Cardiac fibroblast (primary cell): ENCODE measurements at regions not wholly inside any gene's neighbourhood (a gene's known extent, or its start where the extent isn't known, plus 50 kb on each side); places are given as distances from the start of the nearest gene placed in this dataset.

Experiments used
- DNase-seq, 2 donors: peaks; one replicate each; pipeline versions ENCODE4 v3.0.0 to v3.0.0-alpha.2; 2010; ENCODE audit warnings: low read depth in 2 of 2
- H3K4me3 ChIP-seq, 2 donors: replicated peaks in 1 of 2; 1 replicate in 1 of 2; 2 replicates in 1 of 2; pipeline ENCODE4 v1.5.1; 2011; ENCODE audit warnings: low read depth in 2 of 2, low read length in 2 of 2, mild to moderate bottlenecking in 2 of 2, moderate library complexity in 1 of 2
- TF ChIP-seq, protein P1 (sequence below): IDR thresholded peaks from one replicate; pipeline ENCODE4 v1.5.1; 2011; ENCODE audit warnings: low read depth, mild to moderate bottlenecking, low read length, inconsistent platforms

DNA sequence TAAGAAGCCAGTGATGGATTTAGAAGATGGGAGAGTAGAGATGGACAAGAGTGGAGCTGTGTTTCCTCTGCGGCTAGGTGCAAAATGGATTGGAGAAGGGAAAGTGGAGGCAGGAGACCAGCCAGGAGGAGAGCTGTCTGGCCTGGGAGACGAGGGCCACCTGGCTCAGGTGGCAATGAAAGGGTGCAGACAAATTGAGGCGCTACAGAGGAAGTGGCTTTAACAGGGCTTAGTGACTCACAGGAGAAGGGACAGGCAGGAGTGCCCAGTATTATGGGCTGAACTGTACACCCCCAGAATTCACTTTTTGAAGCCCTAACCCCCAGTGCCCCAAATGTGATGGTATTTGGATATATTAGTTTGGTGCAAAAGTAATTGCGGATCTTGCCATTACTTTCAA lies 65.6 kb upstream of the DUSP5 start:
- no peak for DNase-seq
- TF ChIP-seq, protein P1, sequence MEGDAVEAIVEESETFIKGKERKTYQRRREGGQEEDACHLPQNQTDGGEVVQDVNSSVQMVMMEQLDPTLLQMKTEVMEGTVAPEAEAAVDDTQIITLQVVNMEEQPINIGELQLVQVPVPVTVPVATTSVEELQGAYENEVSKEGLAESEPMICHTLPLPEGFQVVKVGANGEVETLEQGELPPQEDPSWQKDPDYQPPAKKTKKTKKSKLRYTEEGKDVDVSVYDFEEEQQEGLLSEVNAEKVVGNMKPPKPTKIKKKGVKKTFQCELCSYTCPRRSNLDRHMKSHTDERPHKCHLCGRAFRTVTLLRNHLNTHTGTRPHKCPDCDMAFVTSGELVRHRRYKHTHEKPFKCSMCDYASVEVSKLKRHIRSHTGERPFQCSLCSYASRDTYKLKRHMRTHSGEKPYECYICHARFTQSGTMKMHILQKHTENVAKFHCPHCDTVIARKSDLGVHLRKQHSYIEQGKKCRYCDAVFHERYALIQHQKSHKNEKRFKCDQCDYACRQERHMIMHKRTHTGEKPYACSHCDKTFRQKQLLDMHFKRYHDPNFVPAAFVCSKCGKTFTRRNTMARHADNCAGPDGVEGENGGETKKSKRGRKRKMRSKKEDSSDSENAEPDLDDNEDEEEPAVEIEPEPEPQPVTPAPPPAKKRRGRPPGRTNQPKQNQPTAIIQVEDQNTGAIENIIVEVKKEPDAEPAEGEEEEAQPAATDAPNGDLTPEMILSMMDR = no peak
- no peak overlapping the region for H3K4me3 ChIP-seq

DNA sequence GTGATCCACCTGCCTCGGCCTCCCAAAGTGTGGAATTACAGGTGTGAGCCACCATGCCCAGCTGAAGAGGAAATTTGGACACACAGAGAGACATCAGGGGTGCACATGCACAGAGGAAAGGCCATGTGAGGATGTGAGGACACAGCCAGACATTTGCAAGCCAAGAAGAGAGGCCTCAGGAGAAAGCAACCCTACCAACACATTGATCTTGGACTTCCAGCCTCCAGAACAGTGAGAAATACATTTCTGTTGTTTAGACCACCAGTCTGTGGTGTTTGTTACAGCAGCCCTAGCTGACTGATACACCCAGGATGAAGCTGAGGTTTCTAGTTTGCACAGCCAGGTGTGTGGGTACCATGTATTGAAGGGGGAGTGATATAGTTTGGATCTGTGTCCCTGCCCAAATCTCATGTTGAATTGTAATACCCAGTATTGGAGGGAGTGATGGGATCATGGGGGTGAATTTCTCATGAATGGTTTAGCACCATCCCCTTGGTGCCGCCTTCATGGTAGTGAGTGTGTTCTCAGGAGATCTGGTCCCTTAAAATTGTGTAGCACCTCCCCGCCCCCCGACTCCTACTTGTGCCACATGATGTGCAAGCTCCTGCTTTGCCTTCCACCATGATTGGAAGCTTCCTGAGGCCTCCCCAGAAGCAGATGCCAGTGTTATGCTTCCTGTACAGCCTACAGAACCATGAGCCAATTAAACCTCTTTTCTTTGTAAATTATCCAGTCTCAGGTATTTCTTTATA lies 64.7 kb upstream of the DUSP5 start:
- DNase-seq = no peak
- H3K4me3 ChIP-seq = no peak overlapping the region
- TF ChIP-seq, protein P1 = no peak

DNA sequence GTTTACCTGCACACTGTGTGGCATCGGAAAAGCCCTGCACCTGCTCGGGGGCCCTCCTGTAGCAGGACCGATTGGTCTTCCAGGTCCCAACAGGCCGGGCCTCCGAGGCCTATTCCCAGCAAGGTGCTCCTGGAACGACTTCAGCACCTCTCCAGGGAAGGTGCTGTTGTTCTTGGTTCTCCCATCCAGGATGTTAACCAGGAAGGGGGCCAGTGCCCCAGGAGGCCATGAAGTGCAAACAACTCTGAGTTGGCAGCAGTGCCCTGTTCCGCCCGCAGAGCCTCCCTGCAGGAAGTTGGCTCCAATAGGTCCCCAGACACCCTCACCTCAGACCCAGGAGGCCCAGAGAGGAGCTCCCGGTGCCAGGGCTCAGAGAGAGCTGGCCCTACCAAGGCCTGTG lies 64.0 kb upstream of the DUSP5 start:
- H3K4me3 ChIP-seq = no peak overlapping the region
- TF ChIP-seq, protein P1 = no peak
- DNase-seq = no peak

DNA sequence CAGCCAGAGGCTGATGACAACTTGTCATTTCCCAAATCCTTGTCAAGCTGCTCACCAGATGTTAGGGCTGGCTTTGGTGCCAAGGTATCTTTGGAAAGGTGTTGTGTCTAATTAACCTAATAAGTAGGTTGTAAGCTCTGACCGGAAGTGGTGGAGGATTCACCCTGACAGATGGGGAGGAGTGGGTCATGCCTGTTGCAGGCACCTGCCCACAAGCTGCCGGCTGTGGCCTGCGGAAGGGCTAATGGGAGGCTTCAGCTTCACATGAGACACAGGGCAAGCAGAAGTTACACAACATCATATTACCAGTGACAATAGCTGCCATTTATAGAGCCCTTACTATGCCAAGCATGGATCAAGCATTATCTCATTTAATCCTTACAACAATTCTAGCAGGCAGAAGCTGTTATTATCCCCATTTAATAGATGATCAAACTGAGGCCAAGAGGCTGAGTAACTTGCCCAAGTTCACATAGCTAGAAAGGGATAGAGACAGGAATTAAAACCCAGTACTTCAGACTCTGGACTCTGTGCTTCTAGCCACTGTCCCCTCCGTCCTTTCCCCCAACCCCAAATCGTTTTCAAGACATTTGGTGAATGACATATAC lies 63.1 kb upstream of the DUSP5 start:
- no peak overlapping the region for H3K4me3 ChIP-seq

DNA sequence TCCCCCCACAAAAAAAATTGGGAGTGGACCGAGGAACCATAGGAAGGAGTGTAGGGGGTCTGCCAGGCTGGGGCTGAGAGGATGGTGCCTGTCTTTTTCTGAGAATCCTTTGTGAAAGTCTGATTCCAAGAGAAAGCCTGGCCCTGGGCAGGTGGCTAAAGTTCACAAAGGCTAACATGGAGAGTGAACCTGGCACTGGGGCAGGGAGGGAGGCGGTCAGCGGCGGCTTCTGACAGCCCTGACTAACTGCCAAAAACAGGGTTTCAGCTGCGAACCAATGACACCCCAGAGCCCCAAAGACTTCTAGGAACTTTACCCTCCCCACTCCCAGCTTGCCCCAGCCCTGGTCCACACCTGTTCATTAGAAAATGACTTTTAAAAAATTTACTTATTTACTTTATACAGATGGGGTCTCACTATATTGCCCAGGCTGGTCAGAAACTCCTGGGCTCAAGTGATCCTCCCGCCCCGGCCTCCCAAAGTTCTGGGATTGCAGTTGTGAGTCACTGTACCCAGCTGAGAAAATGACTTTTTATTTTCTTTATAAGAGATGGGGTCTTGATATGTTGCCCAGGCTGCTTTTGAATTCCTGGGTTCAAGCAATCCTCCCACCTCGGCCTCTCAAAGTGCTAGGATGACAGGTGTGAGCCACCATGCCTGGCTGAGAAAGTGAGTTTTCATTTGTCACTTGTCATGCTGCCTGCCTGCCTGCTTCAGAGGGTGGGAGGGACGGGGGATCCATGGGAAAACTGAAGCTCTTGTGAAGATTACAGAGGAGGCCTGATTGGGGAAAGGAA lies 61.0 kb upstream of the DUSP5 start:
- TF ChIP-seq, protein P1 = no peak
- DNase-seq = no peak
- no peak overlapping the region for H3K4me3 ChIP-seq

More for the DNA sequence above, 63.1 kb upstream of the DUSP5 start:
- no peak for DNase-seq
- TF ChIP-seq, protein P1 = no peak

DNA sequence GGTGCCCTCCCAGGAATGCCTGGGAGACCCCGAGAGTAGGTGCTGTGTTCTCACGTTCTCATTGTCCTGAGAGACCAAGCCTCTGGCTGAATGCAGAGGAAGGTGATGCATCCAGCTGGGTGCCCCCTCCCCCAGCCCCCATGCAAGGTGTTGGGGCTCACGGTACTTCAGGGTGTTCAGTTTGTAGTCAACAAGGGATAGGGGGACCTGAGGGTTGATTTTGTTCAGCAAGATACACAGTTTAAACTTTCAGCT lies 60.4 kb upstream of the DUSP5 start:
- TF ChIP-seq, protein P1 = no peak
- H3K4me3 ChIP-seq = no peak overlapping the region
- no peak for DNase-seq
